Fibroblast of lung (primary cell): ENCODE measurements at regions not wholly inside any gene's neighbourhood (a gene's known extent, or its start where the extent isn't known, plus 50 kb on each side); places are given as distances from the start of the nearest gene placed in this dataset.
A peak's percentile ranks its signal among the peaks of the same experiment; 100 is the strongest.

ENCODE experiments used
- DNase-seq, 2 donors: peaks; one replicate each; pipeline versions ENCODE4 v3.0.0 to v3.0.0-alpha.2; 2010; ENCODE audit warnings: low read depth in 2 of 2
- H2AFZ ChIP-seq: 2 replicates; pipeline ENCODE4 v1.5.1; 2012; ENCODE audit warnings: low read length, control low read depth, inconsistent platforms
- H3K27ac ChIP-seq: 2 replicates; pipeline ENCODE4 v1.5.1; 2011; ENCODE audit warnings: low read length, control low read depth; ENCODE audit not compliant: insufficient read depth
- H3K27me3 ChIP-seq: 2 replicates; pipeline ENCODE4 v1.5.1; 2011; ENCODE audit warnings: mild to moderate bottlenecking, low read length; ENCODE audit not compliant: control insufficient read depth, insufficient read depth
- H3K36me3 ChIP-seq: 2 replicates; pipeline ENCODE4 v1.5.1; 2011; ENCODE audit warnings: low read length; ENCODE audit not compliant: control insufficient read depth, insufficient read depth
- H3K4me1 ChIP-seq: 2 replicates; pipeline ENCODE4 v1.5.1; 2011; ENCODE audit warnings: low read length; ENCODE audit not compliant: control insufficient read depth, insufficient read depth; ENCODE audit errors: extremely low read depth
- H3K4me2 ChIP-seq: 2 replicates; pipeline ENCODE4 v1.5.1; 2011; ENCODE audit warnings: low read length, control low read depth; ENCODE audit not compliant: insufficient read depth; ENCODE audit errors: extremely low read depth
- H3K4me3 ChIP-seq, 4 experiments: fragments of 200-600 bp in 1 of 4; sonication (generic) in 1 of 4; replicated peaks in 1 of 4; 2 replicates each; pipeline ENCODE4 v1.5.1; 2011 to 2016; ENCODE audit warnings: low read length in 4 of 4, low read depth in 3 of 4, mild to moderate bottlenecking in 3 of 4, control low read depth in 2 of 4, inconsistent platforms in 1 of 4, mixed read lengths in 1 of 4; ENCODE audit not compliant: insufficient read depth in 1 of 4; ENCODE audit errors: control extremely low read depth in 1 of 4
- H3K79me2 ChIP-seq: 2 replicates; pipeline ENCODE4 v1.5.1; 2012; ENCODE audit warnings: mild to moderate bottlenecking, low read length, inconsistent platforms; ENCODE audit not compliant: control insufficient read depth, insufficient read depth
- H3K9ac ChIP-seq: 2 replicates; pipeline ENCODE4 v1.5.1; 2011; ENCODE audit warnings: mild to moderate bottlenecking, low read length, control low read depth; ENCODE audit not compliant: insufficient read depth
- H3K9me3 ChIP-seq: 2 replicates; pipeline ENCODE4 v1.5.1; 2012; ENCODE audit warnings: low read depth, low read length; ENCODE audit not compliant: control insufficient read depth, insufficient read depth
- H4K20me1 ChIP-seq: 2 replicates; pipeline ENCODE4 v1.5.1; 2011; ENCODE audit warnings: low read length; ENCODE audit not compliant: control insufficient read depth, insufficient read depth; ENCODE audit errors: extremely low read depth
- EZH2 ChIP-seq: IDR thresholded peaks from 2 replicates; pipeline ENCODE4 v1.5.1; 2012; ENCODE audit warnings: low read length, control low read depth, mild to moderate bottlenecking; ENCODE audit errors: missing control alignments
- TF ChIP-seq, protein P1 (sequence below), 2 donors: IDR thresholded peaks in 1 of 2; conservative IDR thresholded peaks in 1 of 2; 1 replicate in 1 of 2; 2 replicates in 1 of 2; pipeline ENCODE4 v1.5.1; 2011 to 2012; ENCODE audit warnings: low read length in 2 of 2, control low read depth in 1 of 2, inconsistent platforms in 1 of 2, low read depth in 1 of 2, mild to moderate bottlenecking in 1 of 2

DNA sequence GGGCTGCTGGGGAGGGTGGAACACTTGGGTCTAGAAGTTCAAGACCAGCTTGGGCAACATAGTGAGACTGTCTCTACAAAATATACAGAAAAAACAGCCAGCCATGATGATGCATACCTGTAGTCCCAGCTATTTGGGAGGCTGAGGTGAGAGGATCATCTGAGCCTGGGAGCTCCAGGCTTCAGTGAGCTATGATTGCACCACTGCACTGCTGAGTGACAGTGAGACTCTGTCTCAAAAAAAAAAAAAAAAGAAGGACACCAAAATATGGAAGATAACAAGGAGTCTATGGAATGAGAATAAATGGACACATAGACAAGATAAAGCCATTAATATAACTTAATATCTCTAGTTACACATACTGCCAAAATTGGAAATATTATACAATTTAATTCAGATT is 62.7 kb upstream of the IL15 start:
- no peaks in the 10 kb centered on the region for H3K4me1 ChIP-seq
- H3K27ac ChIP-seq: no peak overlapping the region
- no peak for DNase-seq
- H3K9ac ChIP-seq: no peak overlapping the region
- H4K20me1 ChIP-seq: no peaks in the 10 kb centered on the region
- H3K4me3 ChIP-seq: no peak overlapping the region
- H2AFZ ChIP-seq: no peak overlapping the region
- H3K4me2 ChIP-seq: no peak overlapping the region
- no peaks in the 10 kb centered on the region for H3K79me2 ChIP-seq
- H3K36me3 ChIP-seq: no peaks in the 10 kb centered on the region
- TF ChIP-seq, protein P1, sequence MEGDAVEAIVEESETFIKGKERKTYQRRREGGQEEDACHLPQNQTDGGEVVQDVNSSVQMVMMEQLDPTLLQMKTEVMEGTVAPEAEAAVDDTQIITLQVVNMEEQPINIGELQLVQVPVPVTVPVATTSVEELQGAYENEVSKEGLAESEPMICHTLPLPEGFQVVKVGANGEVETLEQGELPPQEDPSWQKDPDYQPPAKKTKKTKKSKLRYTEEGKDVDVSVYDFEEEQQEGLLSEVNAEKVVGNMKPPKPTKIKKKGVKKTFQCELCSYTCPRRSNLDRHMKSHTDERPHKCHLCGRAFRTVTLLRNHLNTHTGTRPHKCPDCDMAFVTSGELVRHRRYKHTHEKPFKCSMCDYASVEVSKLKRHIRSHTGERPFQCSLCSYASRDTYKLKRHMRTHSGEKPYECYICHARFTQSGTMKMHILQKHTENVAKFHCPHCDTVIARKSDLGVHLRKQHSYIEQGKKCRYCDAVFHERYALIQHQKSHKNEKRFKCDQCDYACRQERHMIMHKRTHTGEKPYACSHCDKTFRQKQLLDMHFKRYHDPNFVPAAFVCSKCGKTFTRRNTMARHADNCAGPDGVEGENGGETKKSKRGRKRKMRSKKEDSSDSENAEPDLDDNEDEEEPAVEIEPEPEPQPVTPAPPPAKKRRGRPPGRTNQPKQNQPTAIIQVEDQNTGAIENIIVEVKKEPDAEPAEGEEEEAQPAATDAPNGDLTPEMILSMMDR (conservative IDR thresholded peaks at IDR 0.05 in 1 of 2, IDR thresholded peaks at IDR 0.05 in 1 of 2; ENCODE audit: low read depth in 1 of 2, low read length in 2 of 2): no peak
- no peak for TF ChIP-seq EZH2
- no peaks in the 10 kb centered on the region for H3K9me3 ChIP-seq
- no peaks in the 10 kb centered on the region for H3K27me3 ChIP-seq

DNA sequence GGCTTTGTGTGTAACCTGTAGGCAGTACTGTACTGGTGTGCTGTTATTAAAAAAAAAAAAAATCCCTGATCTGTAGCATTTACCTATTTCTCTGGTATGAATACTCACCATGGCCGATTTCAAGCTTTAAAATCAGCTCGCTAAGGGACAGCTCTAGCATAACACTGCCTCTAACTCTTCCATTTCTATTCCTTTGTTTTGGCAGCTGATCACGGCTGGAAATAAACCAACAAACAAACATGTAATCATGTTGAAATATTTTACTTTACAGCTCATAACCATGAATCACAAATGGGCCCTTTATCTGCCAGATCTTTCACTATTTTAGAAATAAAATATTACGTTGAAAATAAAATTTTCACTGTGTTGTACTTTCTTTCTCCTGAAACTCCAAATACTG is 60.5 kb upstream of the IL15 start:
- no peak overlapping the region for H3K4me3 ChIP-seq
- peak in 1 of 2 donors; percentile 32 for DNase-seq
- TF ChIP-seq, protein P1 (conservative IDR thresholded peaks at IDR 0.05 in 1 of 2, IDR thresholded peaks at IDR 0.05 in 1 of 2; ENCODE audit: low read depth in 1 of 2, low read length in 2 of 2): no peak
- no peak for TF ChIP-seq EZH2

DNA sequence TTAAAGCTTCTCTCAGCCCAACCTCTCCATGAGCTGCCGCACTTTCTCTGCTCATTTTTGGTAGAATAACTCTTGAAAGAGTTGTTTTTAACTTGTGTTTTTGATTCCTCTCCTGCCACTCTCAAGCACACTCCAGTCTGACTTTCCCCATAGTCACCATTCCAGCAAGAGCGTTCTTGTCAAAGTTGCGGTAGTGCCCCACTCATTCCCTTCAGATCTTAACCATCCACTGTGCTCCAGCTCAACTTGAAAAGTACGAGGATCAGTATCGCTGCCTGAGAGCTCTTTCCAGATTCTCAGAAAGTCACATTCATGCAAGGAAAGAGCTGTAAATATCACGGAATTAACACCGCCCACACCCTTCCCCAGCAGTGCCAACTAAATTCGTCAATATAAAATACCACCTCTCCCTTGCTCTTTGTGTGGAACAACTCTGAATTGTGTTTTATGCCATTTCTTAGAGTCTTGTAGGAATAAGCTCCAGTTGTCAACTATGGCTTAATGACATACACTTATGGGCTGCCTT is 59.7 kb upstream of the IL15 start:
- Histone ChIP-seq H3K9ac (no peak overlapping the region), H2AFZ (no peak overlapping the region), H3K27ac (no peak overlapping the region), H3K4me2 (no peak overlapping the region), H3K79me2 (no peaks in the 10 kb centered on the region), H3K27me3 (no peaks in the 10 kb centered on the region), H3K9me3 (no peaks in the 10 kb centered on the region), H3K36me3 (no peaks in the 10 kb centered on the region), H4K20me1 (no peaks in the 10 kb centered on the region), H3K4me1 (no peaks in the 10 kb centered on the region), H3K4me3 (no peak overlapping the region)
- no peak for TF ChIP-seq EZH2
- TF ChIP-seq, protein P1 (conservative IDR thresholded peaks at IDR 0.05 in 1 of 2, IDR thresholded peaks at IDR 0.05 in 1 of 2; ENCODE audit: low read depth in 1 of 2, low read length in 2 of 2): no peak
- DNase-seq: no peak

More for the DNA sequence above, 60.5 kb upstream of the IL15 start:
- Histone ChIP-seq H2AFZ (no peak overlapping the region), H3K4me1 (no peaks in the 10 kb centered on the region), H3K27me3 (no peaks in the 10 kb centered on the region), H3K36me3 (no peaks in the 10 kb centered on the region), H3K9me3 (no peaks in the 10 kb centered on the region), H3K4me2 (peak overlapping the region; percentile 27), H3K79me2 (no peaks in the 10 kb centered on the region), H3K27ac (no peak overlapping the region), H3K9ac (no peak overlapping the region), H4K20me1 (no peaks in the 10 kb centered on the region)
